IMR-90 (cell line): ENCODE measurements at regions not wholly inside any gene's neighbourhood (a gene's known extent, or its start where the extent isn't known, plus 50 kb on each side); places are given as distances from the start of the nearest gene placed in this dataset.

Source experiments
- BHLHE40 ChIP-seq: fragments of 150-350 bp; IDR thresholded peaks from 2 replicates; pipeline ENCODE4 v1.6.1; 2016; ENCODE audit warnings: mild to moderate bottlenecking, low read depth, low read length
- CEBPB ChIP-seq: IDR thresholded peaks from 2 replicates; pipeline ENCODE4 v1.6.1; 2012; ENCODE audit warnings: low read depth, low read length, improper control_type of control experiment
- CHD1 ChIP-seq: IDR thresholded peaks from 2 replicates; pipeline ENCODE4 v1.6.1; 2012; ENCODE audit warnings: low read depth, low read length, improper control_type of control experiment
- FOS ChIP-seq: fragments of 150-350 bp; IDR thresholded peaks from 2 replicates; pipeline ENCODE4 v1.6.1; 2016; ENCODE audit warnings: low read depth, low read length
- MAFK ChIP-seq: IDR thresholded peaks from 2 replicates; pipeline ENCODE4 v1.6.1; 2012; ENCODE audit warnings: low read depth, low read length, improper control_type of control experiment
- MAZ ChIP-seq: IDR thresholded peaks from 2 replicates; pipeline ENCODE4 v1.6.1; 2012; ENCODE audit warnings: low read depth, mild to moderate bottlenecking, low read length, improper control_type of control experiment, moderate library complexity, borderline replicate concordance
- MXI1 ChIP-seq: IDR thresholded peaks from 2 replicates; pipeline ENCODE4 v1.6.1; 2012; ENCODE audit warnings: low read depth, mild to moderate bottlenecking, low read length, moderate library complexity, borderline replicate concordance
- POLR2A ChIP-seq: IDR thresholded peaks from 2 replicates; pipeline ENCODE4 v1.6.1; 2012; ENCODE audit warnings: mild to moderate bottlenecking, low read depth, low read length
- RAD21 ChIP-seq: IDR thresholded peaks from 2 replicates; pipeline ENCODE4 v1.6.1; 2012; ENCODE audit warnings: low read length, improper control_type of control experiment
- RCOR1 ChIP-seq: IDR thresholded peaks from 2 replicates; pipeline ENCODE4 v1.6.1; 2012; ENCODE audit warnings: mild to moderate bottlenecking, low read length, improper control_type of control experiment; ENCODE audit not compliant: insufficient replicate concordance
- RFX5 ChIP-seq: IDR thresholded peaks from 2 replicates; pipeline ENCODE4 v1.8.0; 2012; ENCODE audit warnings: low read depth, mild to moderate bottlenecking, low read length, moderate library complexity
- SMC3 ChIP-seq: fragments of 150-350 bp; IDR thresholded peaks from 2 replicates; pipeline ENCODE4 v1.6.1; 2016; ENCODE audit warnings: low read depth, mild to moderate bottlenecking, antibody characterized with exemption, low read length, moderate library complexity
- TF ChIP-seq, protein P1 (sequence below): conservative IDR thresholded peaks from 2 replicates; pipeline ENCODE4 v1.5.1; 2012; ENCODE audit warnings: mild to moderate bottlenecking, low read depth, low read length, improper control_type of control experiment
- TF ChIP-seq, protein P2 (sequence below): fragments of 150-350 bp; IDR thresholded peaks from 2 replicates; pipeline ENCODE4 v1.6.1; 2017; ENCODE audit warnings: mild to moderate bottlenecking, antibody characterized with exemption, low read length, low read depth

DNA sequence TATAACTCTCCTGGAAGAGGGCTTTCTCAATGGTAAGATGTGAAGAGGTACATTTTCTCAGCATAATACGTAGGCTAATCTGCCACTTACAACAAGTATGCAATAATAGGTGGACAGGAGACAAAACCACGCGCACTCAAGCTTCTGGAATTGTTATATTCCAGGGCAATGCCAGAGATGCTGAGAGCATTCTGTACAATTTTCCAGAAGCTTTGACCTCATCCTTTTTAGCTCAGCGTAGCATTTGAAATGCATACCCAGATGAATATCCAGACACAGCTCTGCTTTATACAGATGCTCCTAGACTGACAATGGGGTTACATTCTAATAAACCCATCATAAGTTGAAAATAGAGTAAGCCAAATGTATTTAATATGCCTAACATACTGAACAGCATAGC, 1492.4 kb upstream of the FLRT2 start:
- TF ChIP-seq POLR2A (no peak), MAFK (no peak), CEBPB (no peak), MXI1 (no peak), RFX5 (no peak), RAD21 (no peak), SMC3 (no peak), MAZ (no peak), CHD1 (no peak), FOS (no peak), BHLHE40 (no peak), RCOR1 (no peak)
- TF ChIP-seq, protein P1, sequence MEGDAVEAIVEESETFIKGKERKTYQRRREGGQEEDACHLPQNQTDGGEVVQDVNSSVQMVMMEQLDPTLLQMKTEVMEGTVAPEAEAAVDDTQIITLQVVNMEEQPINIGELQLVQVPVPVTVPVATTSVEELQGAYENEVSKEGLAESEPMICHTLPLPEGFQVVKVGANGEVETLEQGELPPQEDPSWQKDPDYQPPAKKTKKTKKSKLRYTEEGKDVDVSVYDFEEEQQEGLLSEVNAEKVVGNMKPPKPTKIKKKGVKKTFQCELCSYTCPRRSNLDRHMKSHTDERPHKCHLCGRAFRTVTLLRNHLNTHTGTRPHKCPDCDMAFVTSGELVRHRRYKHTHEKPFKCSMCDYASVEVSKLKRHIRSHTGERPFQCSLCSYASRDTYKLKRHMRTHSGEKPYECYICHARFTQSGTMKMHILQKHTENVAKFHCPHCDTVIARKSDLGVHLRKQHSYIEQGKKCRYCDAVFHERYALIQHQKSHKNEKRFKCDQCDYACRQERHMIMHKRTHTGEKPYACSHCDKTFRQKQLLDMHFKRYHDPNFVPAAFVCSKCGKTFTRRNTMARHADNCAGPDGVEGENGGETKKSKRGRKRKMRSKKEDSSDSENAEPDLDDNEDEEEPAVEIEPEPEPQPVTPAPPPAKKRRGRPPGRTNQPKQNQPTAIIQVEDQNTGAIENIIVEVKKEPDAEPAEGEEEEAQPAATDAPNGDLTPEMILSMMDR: no peak
- TF ChIP-seq, protein P2, sequence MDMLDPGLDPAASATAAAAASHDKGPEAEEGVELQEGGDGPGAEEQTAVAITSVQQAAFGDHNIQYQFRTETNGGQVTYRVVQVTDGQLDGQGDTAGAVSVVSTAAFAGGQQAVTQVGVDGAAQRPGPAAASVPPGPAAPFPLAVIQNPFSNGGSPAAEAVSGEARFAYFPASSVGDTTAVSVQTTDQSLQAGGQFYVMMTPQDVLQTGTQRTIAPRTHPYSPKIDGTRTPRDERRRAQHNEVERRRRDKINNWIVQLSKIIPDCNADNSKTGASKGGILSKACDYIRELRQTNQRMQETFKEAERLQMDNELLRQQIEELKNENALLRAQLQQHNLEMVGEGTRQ: no peak
